Astrocyte of the spinal cord (primary cell): ENCODE measurements at regions not wholly inside any gene's neighbourhood (a gene's known extent, or its start where the extent isn't known, plus 50 kb on each side); places are given as distances from the start of the nearest gene placed in this dataset.
A peak's percentile ranks its signal among the peaks of the same experiment; 100 is the strongest.

ENCODE experiments used
- DNase-seq: peaks from one replicate; pipeline ENCODE4 v3.0.0; 2011; ENCODE audit warnings: low read depth, low spot score
- H3K4me3 ChIP-seq: 2 replicates; pipeline ENCODE4 v1.5.1; 2011; ENCODE audit warnings: low read depth, mild to moderate bottlenecking, low read length, moderate library complexity
- CTCF ChIP-seq: IDR thresholded peaks from 2 replicates; pipeline ENCODE4 v1.5.1; 2012; ENCODE audit warnings: low read depth, mild to moderate bottlenecking, low read length, inconsistent platforms
- in situ Hi-C: cut with HindIII; loops from 2 replicates; pipeline ENCODE4 v1.10.0; 2017; ENCODE audit warnings: low sequenced_read_pairs

DNA sequence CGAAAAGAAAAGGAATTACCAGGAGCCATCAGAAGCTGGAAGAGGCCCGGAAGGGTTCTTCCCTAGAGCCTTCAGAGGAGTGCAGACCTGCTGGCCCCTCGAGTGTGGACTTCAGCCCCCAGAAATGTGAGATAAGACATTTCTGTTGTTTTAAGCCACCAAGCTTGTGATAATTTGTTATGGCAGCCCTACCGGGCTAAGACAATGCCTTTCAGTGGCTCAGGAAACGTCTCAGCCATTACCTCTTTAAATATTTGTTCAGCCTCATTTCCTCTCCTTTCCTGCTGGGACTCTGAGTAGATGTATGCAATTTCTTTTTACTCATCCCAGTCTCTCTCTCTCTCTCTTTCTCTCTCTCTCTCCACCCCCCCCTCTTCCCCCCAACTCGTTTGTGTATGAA is 174.7 kb upstream of the GRB10 start:
- in situ Hi-C loops: no loop called here
- H3K4me3 ChIP-seq: no peak overlapping the region
- no peak for DNase-seq
- TF ChIP-seq CTCF: no peak

DNA sequence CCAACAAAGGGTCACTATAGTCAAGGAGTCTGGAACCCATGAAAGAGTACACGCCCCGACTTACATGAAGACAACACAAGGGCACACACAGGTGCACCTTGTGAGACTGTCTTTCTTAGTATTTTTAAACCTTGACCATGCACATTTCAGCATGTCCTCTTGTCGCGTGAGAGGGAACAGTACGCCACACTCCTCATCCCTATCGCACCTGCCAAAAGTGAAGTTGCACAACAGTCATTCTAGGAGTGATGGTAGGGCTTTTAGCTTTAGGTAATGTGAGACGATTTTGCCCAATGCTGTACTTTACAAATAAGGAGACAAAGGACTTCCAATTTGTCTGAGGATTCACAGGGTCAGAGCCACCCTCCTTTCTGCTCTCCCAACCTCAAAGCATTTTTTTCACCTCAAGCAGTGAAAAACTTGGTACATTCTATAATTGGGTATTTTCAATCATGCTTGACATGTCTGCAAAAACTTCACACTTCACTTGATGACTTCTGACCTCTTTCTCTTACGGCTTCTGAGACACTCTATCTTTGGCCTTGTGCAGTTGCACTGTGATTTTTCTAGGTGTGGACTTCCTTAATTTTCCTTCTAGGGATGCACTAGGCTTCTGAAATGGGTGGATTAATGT is 173.9 kb upstream of the GRB10 start:
- no peak for TF ChIP-seq CTCF
- H3K4me3 ChIP-seq: no peak overlapping the region
- in situ Hi-C loops: no loop called here
- no peak for DNase-seq

DNA sequence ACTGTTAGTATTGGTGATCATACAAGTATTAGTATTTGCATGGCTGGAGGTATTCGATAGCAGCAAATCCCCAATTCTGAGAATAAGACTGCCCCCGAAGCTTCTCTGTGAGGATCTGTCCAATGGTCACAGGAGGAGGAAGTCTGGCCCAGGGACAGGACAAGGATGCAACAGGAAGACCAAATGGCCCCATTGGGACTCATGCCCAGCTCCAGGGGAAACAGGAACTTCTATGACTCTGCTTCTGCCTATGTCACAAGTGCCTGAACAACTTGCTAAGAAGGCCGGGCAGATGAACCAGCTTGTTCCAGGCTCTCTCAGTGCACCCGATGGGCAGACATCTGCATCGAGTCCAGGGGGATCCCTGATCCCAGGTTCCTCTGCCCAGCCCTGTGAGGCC is 172.0 kb upstream of the GRB10 start:
- in situ Hi-C loops: no loop called here

GRCh38 chr7:50954245-50954644 is 171.5 kb upstream of the GRB10 start:
- in situ Hi-C loops: no loop called here
- DNase-seq: no peak
- no peak overlapping the region for H3K4me3 ChIP-seq
- no peak for TF ChIP-seq CTCF

More for the DNA sequence above, 172.0 kb upstream of the GRB10 start:
- TF ChIP-seq CTCF: no peak
- no peak for DNase-seq
- no peak overlapping the region for H3K4me3 ChIP-seq

- in situ Hi-C loops: no loop called here
Measured at GRCh38 chr7:50953820-50954219, 171.1 kb upstream of the GRB10 start.

DNA sequence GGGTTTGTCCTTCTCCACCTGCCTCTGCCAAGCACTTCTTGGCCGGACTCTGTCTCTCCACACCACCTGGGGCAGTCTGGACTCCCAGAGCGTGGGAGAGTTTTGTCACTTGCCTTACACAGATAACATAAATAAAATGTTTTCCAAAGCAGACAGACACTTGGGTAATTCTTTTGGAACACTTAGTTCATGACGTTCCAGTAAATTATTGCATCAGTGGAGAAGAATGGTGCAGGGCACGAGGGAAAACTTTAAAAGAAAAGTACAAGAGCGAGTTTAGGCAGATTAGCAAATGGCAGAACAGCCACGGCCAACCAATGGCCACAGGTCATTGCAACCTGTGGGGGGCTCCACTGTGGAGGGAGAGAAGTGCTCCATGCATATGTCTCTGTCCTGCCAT is 170.6 kb upstream of the GRB10 start:
- no peak for TF ChIP-seq CTCF
- in situ Hi-C loops: no loop called here
- no peak overlapping the region for H3K4me3 ChIP-seq
- DNase-seq: peak; percentile 37

More at GRCh38 chr7:50953820-50954219, 171.1 kb upstream of the GRB10 start:
- DNase-seq: peak; percentile 67
- no peak for TF ChIP-seq CTCF
- no peak overlapping the region for H3K4me3 ChIP-seq
